CD4-positive, alpha-beta T cell treated with Interleukin-4 for 1 hour (primary cell): ENCODE measurements at regions not wholly inside any gene's neighbourhood (a gene's known extent, or its start where the extent isn't known, plus 50 kb on each side); places are given as distances from the start of the nearest gene placed in this dataset.
"Not testable (repeated sequence)": the region's sequence is repeated elsewhere in the genome, so short reads cannot be mapped to it uniquely, and the experiment has no call there.

Experiments used
- DNase-seq, 2 donors: peaks; one replicate each; pipeline ENCODE4 v3.0.0-alpha.2; 2020 to 2022

DNA sequence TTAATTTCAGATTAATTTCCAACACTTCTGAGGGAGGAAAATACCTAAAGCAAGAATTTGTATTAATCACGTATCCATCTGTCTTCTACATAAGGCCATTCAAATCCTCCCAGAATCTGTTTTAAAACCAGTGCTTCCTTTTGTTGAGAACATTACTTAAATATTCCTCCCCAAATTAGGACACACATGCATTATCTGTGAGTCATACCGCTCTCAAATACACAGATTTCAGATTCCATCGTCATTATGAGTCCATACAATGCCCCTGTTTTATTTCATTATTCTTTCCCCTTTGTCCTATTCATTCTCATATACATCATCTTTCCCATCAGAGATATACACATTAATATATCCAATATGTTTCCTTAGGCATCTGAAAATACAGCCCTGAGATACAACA lies 57.3 kb upstream of the PRSS12 start:
- DNase-seq: no peak

- DNase-seq: no peak
Measured at GRCh38 chr4:118417325-118417724, 64.5 kb upstream of the PRSS12 start.

GRCh38 chr4:118417800-118418199 lies 65.0 kb upstream of the PRSS12 start:
- not testable (repeated sequence) for DNase-seq

- not testable (repeated sequence) for DNase-seq
Measured at GRCh38 chr4:118418396-118418795, 65.6 kb upstream of the PRSS12 start.

GRCh38 chr4:118419626-118420025 lies 66.8 kb upstream of the PRSS12 start:
- DNase-seq: not testable (repeated sequence)

DNA sequence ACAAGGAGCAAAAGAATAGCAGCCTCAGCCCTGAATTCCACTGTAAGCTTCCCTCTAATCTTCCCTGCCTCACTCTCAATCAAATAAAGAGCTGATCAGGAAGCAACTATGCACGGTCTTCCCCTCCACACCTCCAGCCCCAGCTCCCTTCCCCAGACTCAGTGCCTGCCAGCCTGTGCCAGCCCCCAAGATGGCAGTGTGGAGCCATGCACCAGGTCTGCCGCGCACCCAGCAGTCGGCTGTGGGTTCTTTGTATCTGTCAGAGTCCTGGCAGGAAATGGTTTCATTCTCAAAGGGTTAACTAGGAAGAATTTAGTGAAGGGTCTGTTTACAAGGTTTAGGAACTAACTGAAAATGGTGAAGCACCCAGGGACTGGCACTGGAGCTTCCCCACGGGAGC lies 71.3 kb upstream of the PRSS12 start:
- DNase-seq: peak; percentile 7 to 22

GRCh38 chr4:118428881-118429280 lies 76.1 kb upstream of the PRSS12 start:
- not testable (repeated sequence) for DNase-seq

- not testable (repeated sequence) for DNase-seq
Measured at GRCh38 chr4:118432359-118432758, 79.6 kb upstream of the PRSS12 start.

- not testable (repeated sequence) for DNase-seq
Measured at GRCh38 chr4:118433612-118434375, 81.0 kb upstream of the PRSS12 start.

- DNase-seq: not testable (repeated sequence)
Measured at GRCh38 chr4:118435415-118435814, 82.6 kb upstream of the PRSS12 start.

DNA sequence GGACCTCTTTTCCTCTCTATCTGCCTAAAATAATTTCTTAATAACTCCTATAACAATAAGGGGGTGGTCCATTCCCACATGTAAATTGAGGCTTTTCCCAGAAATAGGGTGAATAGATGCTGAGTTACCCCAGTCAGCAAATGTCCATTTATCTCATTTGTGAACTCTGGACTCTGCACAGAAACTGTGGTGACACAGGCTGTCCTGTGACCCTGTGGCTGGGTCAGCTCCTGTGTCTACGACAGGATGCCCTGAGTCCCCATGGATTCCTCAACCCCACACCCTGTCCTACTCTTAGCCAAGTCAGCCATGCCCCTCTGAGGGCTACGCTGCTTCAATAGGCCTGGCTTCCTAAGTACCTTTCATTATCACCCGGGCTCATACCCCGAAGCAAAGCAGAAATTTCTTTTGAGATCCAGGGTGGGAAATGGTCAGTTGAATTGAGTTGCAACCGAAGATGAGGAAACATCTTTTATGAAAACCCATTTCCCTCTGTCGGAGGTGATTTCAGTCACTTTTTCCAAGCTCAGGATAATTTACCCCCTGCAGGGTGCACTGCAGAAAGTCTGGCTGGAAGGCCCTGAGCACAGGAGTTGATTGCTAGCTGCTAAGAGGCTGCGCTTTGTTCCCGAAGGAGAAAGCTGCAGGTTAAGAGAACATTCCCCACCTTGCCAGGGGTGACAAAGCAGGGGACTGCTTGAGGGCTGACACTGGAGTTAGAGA lies 89.5 kb upstream of the PRSS12 start:
- not testable (repeated sequence) for DNase-seq

DNA sequence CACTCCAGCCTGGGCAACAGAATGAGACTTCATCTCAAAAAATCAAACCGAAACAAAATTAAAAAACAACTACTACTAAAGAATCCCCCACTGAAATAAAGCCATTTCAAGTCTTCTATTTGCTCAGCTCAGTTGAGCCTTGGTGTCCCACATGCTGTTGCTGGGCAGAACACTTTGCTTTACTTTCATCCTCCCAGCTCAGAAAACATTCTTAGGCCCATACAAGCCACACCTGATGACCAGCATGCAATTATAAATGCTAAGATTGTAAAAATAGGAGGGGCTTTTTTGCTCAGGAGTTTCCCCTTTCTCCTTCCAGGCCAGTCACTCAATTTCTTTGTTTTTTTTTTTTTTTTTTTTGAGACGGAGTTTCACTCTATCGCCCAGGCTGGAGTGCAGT lies 94.6 kb upstream of the PRSS12 start:
- DNase-seq: not testable (repeated sequence)

DNA sequence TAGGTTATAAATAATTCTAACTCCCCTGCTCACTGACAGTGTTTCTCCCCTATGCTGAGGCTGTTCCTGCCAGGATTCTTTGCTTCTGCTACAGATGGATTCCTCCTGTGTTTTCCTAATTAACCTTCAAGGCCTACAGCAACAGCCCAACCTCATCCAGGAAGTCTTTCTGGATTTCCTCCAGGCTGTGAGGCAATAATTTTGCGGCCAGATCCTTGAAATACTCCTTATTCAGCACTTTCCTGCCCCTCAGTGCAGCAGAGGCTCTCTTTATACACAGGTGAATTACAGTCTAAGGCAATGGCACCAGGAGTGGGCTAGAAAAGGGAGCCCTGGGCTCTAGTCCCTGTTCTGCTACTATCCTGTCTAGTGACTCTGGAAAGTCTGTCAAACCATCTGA lies 102.1 kb upstream of the PRSS12 start:
- not testable (repeated sequence) for DNase-seq

- DNase-seq: not testable (repeated sequence)
Measured at GRCh38 chr4:118461435-118461834, 108.6 kb upstream of the PRSS12 start.

DNA sequence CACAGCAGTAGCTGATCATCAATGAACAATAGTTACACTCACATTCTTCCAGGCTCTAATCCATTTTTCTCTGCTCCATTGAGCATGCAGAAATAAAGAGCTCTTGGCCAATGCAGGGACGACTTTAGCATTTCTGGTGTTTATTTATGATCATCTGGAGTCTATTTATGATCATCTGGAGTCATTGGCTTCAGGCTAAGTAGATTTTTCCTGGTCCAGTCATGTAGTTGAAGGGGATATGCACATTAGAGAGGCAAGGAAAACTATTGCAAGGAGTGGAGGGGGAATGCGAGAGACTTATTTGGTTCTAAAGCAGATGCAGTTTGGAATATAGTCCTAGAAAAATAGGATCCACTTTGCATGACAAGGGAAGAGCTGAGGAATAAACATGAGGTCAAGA lies 113.0 kb upstream of the PRSS12 start:
- DNase-seq: not testable (repeated sequence)

DNA sequence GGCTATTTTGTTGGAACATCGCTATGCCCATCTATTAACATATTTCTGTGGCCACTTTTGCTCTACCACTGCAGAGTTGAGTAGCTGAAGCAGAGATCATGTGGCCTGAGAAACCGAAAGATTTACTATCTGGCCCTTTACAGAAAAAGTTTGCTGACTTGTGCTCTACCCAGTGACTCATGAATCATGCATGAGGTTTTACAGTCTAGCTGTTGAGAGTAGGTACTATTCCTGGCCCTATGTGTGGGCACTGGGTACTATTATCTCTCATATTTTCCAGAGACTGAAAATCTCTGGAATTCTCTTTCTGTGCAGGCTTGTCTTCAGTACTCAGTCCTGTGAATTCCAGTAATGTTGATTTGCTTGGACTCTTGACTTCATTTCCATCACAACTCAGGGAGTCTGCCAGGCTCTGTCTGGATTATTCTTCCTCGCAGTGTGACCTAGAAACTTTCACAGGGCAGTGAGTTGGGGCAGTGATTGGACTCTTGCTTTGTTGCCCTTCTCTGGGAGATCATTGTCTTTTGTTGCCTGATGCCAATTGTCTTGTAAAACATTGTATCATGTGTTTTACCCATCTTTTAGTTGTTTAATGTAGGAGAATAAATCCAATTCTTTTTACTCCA lies 121.3 kb upstream of the PRSS12 start:
- not testable (repeated sequence) for DNase-seq

- not testable (repeated sequence) for DNase-seq
Measured at GRCh38 chr4:118474771-118475170, 122.0 kb upstream of the PRSS12 start.

DNA sequence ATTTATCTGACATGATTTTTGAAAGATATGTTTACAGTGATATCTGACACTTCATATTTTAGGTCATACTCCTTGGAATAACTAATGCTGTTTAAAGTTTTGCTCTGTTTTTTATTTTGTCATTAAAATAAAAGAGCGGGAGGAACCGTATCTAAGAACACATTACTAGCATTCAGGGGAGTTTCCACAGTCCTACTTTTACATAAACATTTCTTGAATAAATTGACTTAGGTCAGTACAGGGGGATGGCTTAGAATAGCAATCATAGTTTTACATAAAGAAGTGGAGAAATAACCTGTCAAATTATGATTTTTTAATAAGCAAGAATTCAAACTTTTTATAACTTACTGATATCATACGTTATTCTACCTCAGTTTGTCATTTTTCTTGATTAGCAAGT lies 123.1 kb upstream of the PRSS12 start:
- DNase-seq: not testable (repeated sequence)

DNA sequence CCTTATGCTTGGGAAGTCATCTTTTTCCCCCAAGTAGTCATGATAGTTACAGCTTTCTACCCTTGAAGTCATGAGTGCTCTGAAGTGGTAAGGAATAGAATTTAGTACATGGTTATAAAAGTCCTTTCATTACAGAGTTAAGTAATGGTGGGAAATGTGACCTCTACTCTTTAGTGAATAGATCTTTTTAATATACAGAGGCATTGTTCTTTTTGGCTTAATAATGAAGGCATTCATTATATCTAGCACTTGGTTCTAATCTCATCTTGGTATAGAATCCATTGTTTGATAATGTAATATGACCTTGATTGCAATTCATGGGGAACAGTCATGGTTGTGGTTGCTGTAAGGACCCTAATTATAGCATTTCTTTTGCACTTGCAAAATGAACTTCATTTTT lies 125.0 kb upstream of the PRSS12 start:
- not testable (repeated sequence) for DNase-seq

DNA sequence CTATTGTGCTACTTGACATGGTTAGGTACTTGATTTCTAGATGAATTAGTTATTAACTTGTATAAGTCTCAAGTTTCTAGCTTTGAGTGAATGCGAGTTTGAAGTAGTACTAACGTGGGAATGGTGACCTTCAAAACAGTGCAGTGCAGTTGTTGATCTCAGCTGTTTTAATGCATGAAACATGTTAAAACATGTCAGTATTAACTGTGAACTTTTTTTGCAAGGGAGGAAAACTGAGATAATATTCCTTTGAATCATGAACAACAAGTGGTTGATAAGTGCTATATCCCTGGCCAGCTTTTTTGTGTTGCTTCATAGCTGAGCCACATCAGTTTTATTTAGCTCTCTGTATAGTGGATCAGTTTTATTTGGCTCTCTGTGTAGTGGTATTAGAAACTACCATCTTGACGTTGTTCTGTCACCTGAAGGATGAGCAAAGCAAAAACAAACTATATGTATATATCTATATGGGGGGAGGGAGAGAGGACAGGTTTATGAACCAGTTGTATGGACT lies 133.1 kb upstream of the PRSS12 start:
- DNase-seq: not testable (repeated sequence)

DNA sequence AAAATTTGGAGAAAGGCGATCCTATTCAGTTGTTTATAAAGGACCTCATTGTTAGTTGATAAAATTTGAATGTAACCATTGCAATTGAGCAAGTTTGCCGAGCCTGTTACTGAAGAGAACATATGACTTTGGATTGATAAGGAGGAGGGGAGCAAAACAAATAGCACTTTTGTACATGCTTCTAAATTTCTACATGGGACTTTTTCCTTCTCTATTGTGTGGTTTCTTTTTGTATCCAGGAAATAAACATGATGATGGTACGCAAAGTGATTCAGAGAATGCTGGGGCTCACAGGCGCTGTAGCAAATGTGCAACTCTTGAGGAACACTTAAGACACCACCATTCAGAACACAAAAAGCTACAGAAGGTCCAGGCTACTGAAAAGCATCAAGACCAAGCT lies 140.2 kb upstream of the PRSS12 start:
- DNase-seq: not testable (repeated sequence)

GRCh38 chr4:118494437-118494836 lies 141.6 kb upstream of the PRSS12 start:
- not testable (repeated sequence) for DNase-seq

- not testable (repeated sequence) for DNase-seq
Measured at GRCh38 chr4:118502967-118503366, 150.2 kb upstream of the PRSS12 start.
